K562 (cell line): ENCODE measurements at regions not wholly inside any gene's neighbourhood (a gene's known extent, or its start where the extent isn't known, plus 50 kb on each side); places are given as distances from the start of the nearest gene placed in this dataset.

Source experiments
- ATAC-seq: fragments of 200-7000 bp; cut with Tn5 transposase; 3 replicates; pipeline ENCODE4 v1.9.1; 2020; ENCODE audit warnings: moderate library complexity
- BruUV-seq: library from RNA; stranded (reverse); fragments of 400-500 nt; replicated peaks from 2 replicates; lab custom pipeline; 2021; lab: Mats Ljungman, UMichigan
- CTCF ChIA-PET: fragments of 300-600 bp; formaldehyde crosslinking; extraction: SDS; loops from one replicate; lab custom pipeline; 2021; ENCODE audit warnings: low intra/inter-chr PET ratio; lab: Yijun Ruan, JAX
- POLR2A ChIA-PET: fragments of 300-600, 350-650 bp; sonication (Branson Sonifier 250); formaldehyde crosslinking; extraction: SDS; loops from one replicate; lab custom pipeline; 2021; ENCODE audit warnings: antibody characterized with exemption, inconsistent platforms; lab: Yijun Ruan, JAX
- DNase-seq, 4 experiments: peaks; one replicate each; pipeline versions ENCODE4 v3.0.0 to v3.0.0-alpha.2; 2011 to 2018; ENCODE audit warnings: low spot score in 3 of 4, mixed read lengths in 3 of 4; ENCODE audit errors: extremely low read depth in 1 of 4
- FAIRE-seq: peaks from 2 replicates; lab custom pipeline; 2011; peaks lifted over from hg19 to GRCh38; lab: Jason Lieb, UNC
- H2AFZ ChIP-seq: 2 replicates; pipeline ENCODE4 v1.6.0; 2011; ENCODE audit warnings: low read depth, low read length, control low read depth, inconsistent platforms
- H3K27ac ChIP-seq: fragments of 200-600 bp; 3 replicates; pipeline ENCODE4 v1.8.0; 2011; ENCODE audit warnings: low read depth, mild to moderate bottlenecking, control low read depth, inconsistent platforms, low read length, moderate library complexity, mixed read lengths; ENCODE audit errors: extremely low read depth
- H3K27me3 ChIP-seq, 2 experiments: fragments of 300-600 bp in 1 of 2; 2 replicates in 1 of 2; 3 replicates in 1 of 2; pipeline versions ENCODE4 v1.6.0 to v1.8.0; 2011; ENCODE audit warnings: inconsistent platforms in 2 of 2, low read length in 2 of 2, mild to moderate bottlenecking in 1 of 2, mixed read lengths in 1 of 2, moderate library complexity in 1 of 2; ENCODE audit not compliant: control insufficient read depth in 2 of 2, insufficient read depth in 2 of 2
- H3K36me3 ChIP-seq: fragments of 300-600 bp; 3 replicates; pipeline ENCODE4 v1.8.0; 2011; ENCODE audit warnings: mild to moderate bottlenecking, low read length, inconsistent platforms; ENCODE audit not compliant: control insufficient read depth, insufficient read depth
- H3K4me1 ChIP-seq, 2 experiments: fragments of 200-600 bp in 1 of 2; replicated peaks in 1 of 2; 2 replicates in 1 of 2; 3 replicates in 1 of 2; pipeline versions ENCODE4 v1.5.1 to v1.8.0; 2011; ENCODE audit warnings: inconsistent platforms in 2 of 2, low read length in 2 of 2, mild to moderate bottlenecking in 1 of 2, mixed read lengths in 1 of 2, moderate library complexity in 1 of 2; ENCODE audit not compliant: control insufficient read depth in 2 of 2, insufficient read depth in 2 of 2
- H3K4me2 ChIP-seq: 2 replicates; pipeline ENCODE4 v1.6.1; 2011; ENCODE audit warnings: low read length, control low read depth, inconsistent platforms, mixed read lengths; ENCODE audit not compliant: insufficient read depth
- H3K4me3 ChIP-seq: fragments of 200-600 bp; sonication (generic), shearing (Covaris generic); 2 replicates; pipeline ENCODE4 v1.5.1; 2016; ENCODE audit warnings: control low read depth, inconsistent platforms
- H3K79me2 ChIP-seq: fragments of 200-600 bp; 3 replicates; pipeline ENCODE4 v1.8.0; 2011; ENCODE audit warnings: low read length, inconsistent platforms; ENCODE audit not compliant: control insufficient read depth, insufficient read depth
- H3K9ac ChIP-seq, 2 experiments: 2 replicates each; pipeline versions ENCODE4 v1.6.0 to v1.6.1; 2011; ENCODE audit warnings: low read depth in 2 of 2, low read length in 2 of 2, control low read depth in 1 of 2, inconsistent platforms in 1 of 2, mild to moderate bottlenecking in 1 of 2, mixed read lengths in 1 of 2; ENCODE audit not compliant: insufficient read depth in 1 of 2
- H3K9me1 ChIP-seq: one replicate; pipeline ENCODE4 v1.6.0; 2011; ENCODE audit warnings: inconsistent platforms, mild to moderate bottlenecking, low read length, moderate library complexity; ENCODE audit not compliant: control insufficient read depth, insufficient read depth
- H3K9me3 ChIP-seq: replicated peaks from 2 replicates; pipeline ENCODE4 v1.5.1; 2011; ENCODE audit warnings: low read depth, low read length, inconsistent platforms; ENCODE audit not compliant: control insufficient read depth, insufficient read depth
- H4K20me1 ChIP-seq: replicated peaks from 2 replicates; pipeline ENCODE4 v1.6.1; 2011; ENCODE audit warnings: low read length, inconsistent platforms, mixed read lengths; ENCODE audit not compliant: control insufficient read depth, insufficient read depth
- CREB3 ChIP-seq: fragments of 450-650 bp; conservative IDR thresholded peaks from 2 replicates; pipeline ENCODE4 v1.6.1; 2016; ENCODE audit warnings: missing genetic modification characterization, low read depth, mild to moderate bottlenecking, missing compliant biosample characterization, moderate library complexity
- E2F3 ChIP-seq: fragments of 250-450 bp; sonication (Bioruptor Pico); IDR thresholded peaks from 2 replicates; pipeline ENCODE4 v1.4.0; 2020; ENCODE audit warnings: mild to moderate bottlenecking
- ID3 ChIP-seq, 2 experiments: fragments of 250-450 bp in 1 of 2; fragments of 450-650 bp in 1 of 2; sonication (Bioruptor Pico) in 1 of 2; IDR thresholded peaks; 2 replicates each; pipeline versions ENCODE4 v1.6.1 to v1.8.0; 2016 to 2021; ENCODE audit warnings: mild to moderate bottlenecking in 2 of 2, moderate library complexity in 2 of 2, missing compliant biosample characterization in 1 of 2, missing genetic modification characterization in 1 of 2
- MAFG ChIP-seq: fragments of 450-650 bp; conservative IDR thresholded peaks from 2 replicates; pipeline ENCODE4 v1.6.1; 2016; ENCODE audit warnings: missing genetic modification characterization, missing compliant biosample characterization
- MNT ChIP-seq, 2 experiments: fragments of 450-650 bp; conservative IDR thresholded peaks; 2 replicates each; pipeline ENCODE4 v1.6.1; 2017; ENCODE audit warnings: mild to moderate bottlenecking in 2 of 2, moderate library complexity in 2 of 2
- OTX1 ChIP-seq: fragments of 450-650 bp; formaldehyde crosslinking; IDR thresholded peaks from 2 replicates; pipeline ENCODE4 v1.4.0; 2022; ENCODE audit warnings: mild to moderate bottlenecking
- SIN3A ChIP-seq, 2 experiments: fragments of 150-350 bp in 1 of 2; IDR thresholded peaks; 2 replicates each; pipeline ENCODE4 v1.6.1; 2011 to 2016; ENCODE audit warnings: borderline replicate concordance in 2 of 2, low read depth in 2 of 2, low read length in 2 of 2, mild to moderate bottlenecking in 2 of 2, moderate library complexity in 2 of 2; ENCODE audit not compliant: control insufficient read depth in 1 of 2
- SMAD3 ChIP-seq: fragments of 450-650 bp; formaldehyde crosslinking; conservative IDR thresholded peaks from 2 replicates; pipeline ENCODE4 v1.4.0; 2020; ENCODE audit warnings: mild to moderate bottlenecking
- SRSF7 ChIP-seq: fragments of 200-400 bp; formaldehyde crosslinking; optimal IDR thresholded peaks from 2 replicates; pipeline ENCODE3; 2017; ENCODE audit warnings: mild to moderate bottlenecking, low read depth, low read length
- TEAD2 ChIP-seq: fragments of 450-650 bp; IDR thresholded peaks from 2 replicates; pipeline ENCODE4 v1.6.1; 2016; ENCODE audit warnings: missing genetic modification characterization, control low read depth, missing compliant biosample characterization
- TRIM24 ChIP-seq, 2 experiments: fragments of 450-650 bp; IDR thresholded peaks; 2 replicates each; pipeline ENCODE4 v1.6.1; 2016
- ZBTB9 ChIP-seq: fragments of 450-650 bp; formaldehyde crosslinking; IDR thresholded peaks from 2 replicates; pipeline ENCODE4 v1.4.0; 2020; ENCODE audit warnings: mild to moderate bottlenecking, moderate library complexity
- ZNF518B ChIP-seq: fragments of 250-450 bp; sonication (Bioruptor Pico); IDR thresholded peaks from 2 replicates; pipeline ENCODE4 v1.5.0; 2021; ENCODE audit warnings: mild to moderate bottlenecking, moderate library complexity
- ZNF583 ChIP-seq: fragments of 250-450 bp; sonication (Bioruptor Pico); IDR thresholded peaks from 2 replicates; pipeline ENCODE4 v1.4.0; 2020
- WGBS: fragments of 100-300 bp; shearing (Covaris generic); methylation state at CpG from one replicate; pipeline ENCODE4 v1.1.6; 2016; ENCODE audit warnings: low coverage, mixed read lengths; ENCODE audit not compliant: insufficient coverage; ENCODE audit errors: missing lambda C conversion rate; 5-methylcytosine and 5-hydroxymethylcytosine counted together
- in situ Hi-C: fragments of 300-500 bp; cut with MboI; formaldehyde crosslinking; loops from 4 replicates; pipeline ENCODE4 v1.15.0; 2018; ENCODE audit warnings: inconsistent platforms, mixed read lengths
- intact Hi-C: fragments of 100-400 bp; cut with micrococcal nuclease; formaldehyde crosslinking; loops from 2 replicates; pipeline ENCODE4 v1.14.2; 2022

GRCh38 chr15:85859671-85860070, 64.9 kb upstream of the KLHL25 start:
- no peak for FAIRE-seq
- no peak for ATAC-seq
- no peak overlapping the region for H2AFZ ChIP-seq
- H3K36me3 ChIP-seq = no peaks in the 10 kb centered on the region
- no TSS peak for BruUV-seq
- no peaks in the 10 kb centered on the region for H3K27me3 ChIP-seq
- no peaks in the 10 kb centered on the region for H3K9me3 ChIP-seq
- H3K4me2 ChIP-seq = no peak overlapping the region
- no peaks in the 10 kb centered on the region for H3K9me1 ChIP-seq
- H3K9ac ChIP-seq = no peak overlapping the region
- no peak for DNase-seq
- in situ Hi-C loops (no loop called here), intact Hi-C loops (loop anchor here (10.0 kb wide), 2 partner anchors 885 to 1055 kb away; no protein-coding TSS in a partner anchor)
- H3K27ac ChIP-seq = no peak overlapping the region
- CTCF ChIA-PET = no interaction called here
- POLR2A ChIA-PET = no interaction called here
- WGBS = 3% methylated on average over 3 of the region's 3 CpGs
- no peaks in the 10 kb centered on the region for H3K4me1 ChIP-seq
- no peak overlapping the region for H3K4me3 ChIP-seq
- H3K79me2 ChIP-seq = no peaks in the 10 kb centered on the region
- H4K20me1 ChIP-seq = no peaks in the 10 kb centered on the region
- no peak for TF ChIP-seq ZNF583 (CRISPR knock-in tag)
- no peak for TF ChIP-seq SMAD3
- no peak for TF ChIP-seq SIN3A (IDR thresholded peaks at IDR 0.05; ENCODE audit: borderline replicate concordance in 2 of 2, control insufficient read depth in 1 of 2, low read depth in 2 of 2, low read length in 2 of 2)
- no peak for TF ChIP-seq ZNF518B (CRISPR knock-in tag)
- TF ChIP-seq MNT (conservative IDR thresholded peaks at IDR 0.05) = no peak
- no peak for TF ChIP-seq SRSF7
- TF ChIP-seq ID3 (CRISPR knock-in tag; IDR thresholded peaks at IDR 0.05) = no peak
- no peak for TF ChIP-seq ID3 (tag; IDR thresholded peaks at IDR 0.05)
- no peak for TF ChIP-seq CREB3
- TF ChIP-seq OTX1 (CRISPR knock-in tag) = no peak
- no peak for TF ChIP-seq E2F3 (CRISPR knock-in tag)
- TF ChIP-seq TEAD2 (tag) = no peak
- TF ChIP-seq MAFG (tag) = no peak
- no peak for TF ChIP-seq TRIM24 (IDR thresholded peaks at IDR 0.05)
- TF ChIP-seq ZBTB9 (CRISPR knock-in tag) = no peak
